ENCODE measurements at regions not wholly inside any gene's neighbourhood (a gene's known extent, or its start where the extent isn't known, plus 50 kb on each side); places are given as distances from the start of the nearest gene placed in this dataset.
"Not testable (repeated sequence)": the region's sequence is repeated elsewhere in the genome, so short reads cannot be mapped to it uniquely, and the experiment has no call there.

GRCh38 chr17:70687421-70687820 lies 518.1 kb downstream of the KCNJ2 start:
- in situ Hi-C loops (cut with HindIII; ENCODE audit: low pct_ligation_motif_present, low pct_unique_long_range_greater_than_20kb, low sequenced_read_pairs), result no loop called here
- peak; percentile 52 for DNase-seq

GRCh38 chr17:70691150-70691549 lies 521.8 kb downstream of the KCNJ2 start:
- no peak for DNase-seq
- in situ Hi-C loops (cut with HindIII; ENCODE audit: low pct_ligation_motif_present, low pct_unique_long_range_greater_than_20kb, low sequenced_read_pairs), result no loop called here

GRCh38 chr17:70699408-70699807 lies 530.1 kb downstream of the KCNJ2 start:
- in situ Hi-C loops (cut with HindIII; ENCODE audit: low pct_ligation_motif_present, low pct_unique_long_range_greater_than_20kb, low sequenced_read_pairs), result no loop called here

DNA sequence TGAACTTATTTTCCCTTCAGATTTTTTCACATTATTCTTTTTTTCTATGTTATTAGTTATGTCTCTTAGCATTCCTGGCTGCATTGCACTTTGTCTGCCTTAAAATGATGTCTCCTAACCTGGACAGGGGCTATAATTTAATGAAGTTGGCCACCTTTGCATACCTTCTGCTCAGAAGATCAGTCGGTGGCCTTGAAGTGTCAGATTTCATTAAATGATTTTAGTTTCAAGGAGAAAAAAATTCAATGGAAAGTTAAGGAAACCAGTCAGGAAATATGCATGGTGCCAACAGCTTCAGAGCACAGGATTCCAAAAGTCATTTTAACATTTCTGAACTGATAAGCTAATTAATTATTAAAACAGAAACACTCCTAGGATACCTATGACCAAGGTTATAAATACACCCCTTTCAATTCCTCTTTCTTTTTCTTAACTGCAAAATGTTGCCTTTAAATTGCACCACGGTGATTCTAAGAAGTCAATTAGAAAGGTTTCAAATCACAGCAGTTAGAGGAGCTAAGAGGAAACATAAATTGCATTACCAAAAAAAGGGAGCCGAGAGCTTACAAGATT lies 533.4 kb downstream of the KCNJ2 start:
- in situ Hi-C loops (cut with HindIII; ENCODE audit: low pct_ligation_motif_present, low pct_unique_long_range_greater_than_20kb, low sequenced_read_pairs), result no loop called here
- DNase-seq, result no peak

More at GRCh38 chr17:70699408-70699807, 530.1 kb downstream of the KCNJ2 start:
- DNase-seq, result no peak

DNA sequence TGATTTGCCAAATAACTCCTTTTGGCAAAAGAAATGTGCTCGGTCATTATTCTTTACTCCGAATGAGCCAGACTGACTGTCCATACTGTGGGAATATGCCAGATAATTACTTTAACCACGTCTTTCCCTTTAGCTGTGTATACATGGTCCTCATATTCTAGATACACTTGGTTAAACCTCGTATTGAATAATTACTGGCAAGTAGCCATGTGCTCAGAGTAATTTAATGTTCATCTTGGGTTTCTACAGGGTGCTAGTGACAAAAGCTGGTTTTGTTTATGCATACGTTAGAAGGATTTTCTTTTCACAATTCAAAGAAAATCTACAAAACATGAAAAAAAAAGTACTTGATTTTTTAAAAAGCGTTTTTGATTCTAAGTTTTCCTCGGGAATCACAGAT lies 540.3 kb downstream of the KCNJ2 start:
- no peak for DNase-seq
- in situ Hi-C loops (cut with HindIII; ENCODE audit: low pct_ligation_motif_present, low pct_unique_long_range_greater_than_20kb, low sequenced_read_pairs), result no loop called here

DNA sequence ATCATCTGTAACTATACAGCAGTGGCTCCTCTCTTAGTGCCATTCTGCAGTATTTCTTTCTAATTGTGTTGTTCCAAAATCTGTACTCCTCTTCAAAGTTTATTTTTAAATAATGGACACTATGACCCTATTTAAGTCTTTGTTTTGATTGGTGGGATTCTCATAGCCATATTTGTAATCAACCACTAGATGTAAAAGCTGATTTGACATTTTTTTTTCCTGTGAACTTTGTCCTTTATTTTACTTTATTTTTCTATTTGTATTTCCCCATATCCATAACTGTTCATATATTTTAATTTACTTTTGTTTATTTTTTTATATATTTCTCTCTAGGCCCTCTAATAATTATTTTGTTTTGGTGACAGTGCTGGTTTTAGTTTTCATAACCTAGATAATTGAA lies 544.4 kb downstream of the KCNJ2 start:
- in situ Hi-C loops (cut with HindIII; ENCODE audit: low pct_ligation_motif_present, low pct_unique_long_range_greater_than_20kb, low sequenced_read_pairs), result no loop called here
- DNase-seq, result no peak

GRCh38 chr17:70716551-70716950 lies 547.2 kb downstream of the KCNJ2 start:
- in situ Hi-C loops (cut with HindIII; ENCODE audit: low pct_ligation_motif_present, low pct_unique_long_range_greater_than_20kb, low sequenced_read_pairs), result no loop called here
- no peak for DNase-seq

GRCh38 chr17:70717042-70717441 lies 547.7 kb downstream of the KCNJ2 start:
- in situ Hi-C loops (cut with HindIII; ENCODE audit: low pct_ligation_motif_present, low pct_unique_long_range_greater_than_20kb, low sequenced_read_pairs), result no loop called here
- no peak for DNase-seq

DNA sequence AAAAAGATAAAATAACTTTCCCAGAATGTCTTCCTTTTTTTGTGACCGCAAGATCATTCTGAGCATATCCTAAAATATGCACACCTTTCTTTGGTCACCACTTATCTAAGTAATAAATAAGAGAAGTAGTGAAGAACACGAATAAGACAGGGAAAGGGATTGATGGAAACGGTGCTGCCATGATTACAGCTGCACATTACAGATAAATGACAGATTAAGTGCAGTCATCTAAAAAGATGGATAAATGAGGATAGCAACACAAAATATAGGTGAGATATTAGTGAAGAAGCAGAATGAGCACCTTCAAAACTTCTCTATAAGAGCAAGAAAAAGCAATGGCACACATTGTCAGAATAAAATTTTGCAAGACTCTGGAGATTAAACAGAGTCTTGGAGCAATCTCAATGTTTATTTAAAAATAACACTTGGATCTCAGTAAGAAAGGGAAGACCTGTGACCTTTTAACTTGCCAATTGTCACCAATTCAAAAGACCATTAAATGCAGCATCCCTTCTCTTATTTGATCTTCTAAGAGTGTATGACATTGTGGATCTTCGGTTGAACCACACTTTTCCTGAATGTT lies 567.1 kb downstream of the KCNJ2 start:
- in situ Hi-C loops (cut with HindIII; ENCODE audit: low pct_ligation_motif_present, low pct_unique_long_range_greater_than_20kb, low sequenced_read_pairs), result no loop called here
- no peak for DNase-seq

GRCh38 chr17:70739065-70739464 lies 569.7 kb downstream of the KCNJ2 start:
- no peak for DNase-seq
- in situ Hi-C loops (cut with HindIII; ENCODE audit: low pct_ligation_motif_present, low pct_unique_long_range_greater_than_20kb, low sequenced_read_pairs), result no loop called here

GRCh38 chr17:70746574-70746973 lies 577.2 kb downstream of the KCNJ2 start:
- DNase-seq; in situ Hi-C loops (cut with HindIII; ENCODE audit: low pct_ligation_motif_present, low pct_unique_long_range_greater_than_20kb, low sequenced_read_pairs): not testable (repeated sequence)

- in situ Hi-C loops (cut with HindIII; ENCODE audit: low pct_ligation_motif_present, low pct_unique_long_range_greater_than_20kb, low sequenced_read_pairs), result no loop called here
- no peak for DNase-seq
Measured at GRCh38 chr17:70750983-70751382, 581.7 kb downstream of the KCNJ2 start.

DNA sequence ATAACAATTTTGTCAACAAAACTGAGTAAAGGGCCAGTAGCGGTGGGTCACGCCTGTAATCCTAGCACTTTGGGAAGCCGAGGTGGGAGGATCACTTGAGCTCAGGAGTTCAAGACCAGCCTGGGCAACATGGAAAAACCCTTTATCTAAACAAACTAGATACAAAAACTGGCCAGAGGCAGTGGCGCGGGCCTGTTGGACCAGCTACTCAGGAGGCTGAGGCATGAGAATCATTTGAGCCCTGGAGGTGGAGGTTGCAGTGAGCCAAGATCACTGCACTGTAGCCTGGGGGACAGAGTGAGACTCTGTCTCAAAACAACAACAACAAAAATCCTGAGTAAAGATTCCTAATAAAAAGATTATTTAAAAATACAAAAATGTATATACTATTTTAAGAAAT lies 583.1 kb downstream of the KCNJ2 start:
- in situ Hi-C loops (cut with HindIII; ENCODE audit: low pct_ligation_motif_present, low pct_unique_long_range_greater_than_20kb, low sequenced_read_pairs); DNase-seq: not testable (repeated sequence)

DNA sequence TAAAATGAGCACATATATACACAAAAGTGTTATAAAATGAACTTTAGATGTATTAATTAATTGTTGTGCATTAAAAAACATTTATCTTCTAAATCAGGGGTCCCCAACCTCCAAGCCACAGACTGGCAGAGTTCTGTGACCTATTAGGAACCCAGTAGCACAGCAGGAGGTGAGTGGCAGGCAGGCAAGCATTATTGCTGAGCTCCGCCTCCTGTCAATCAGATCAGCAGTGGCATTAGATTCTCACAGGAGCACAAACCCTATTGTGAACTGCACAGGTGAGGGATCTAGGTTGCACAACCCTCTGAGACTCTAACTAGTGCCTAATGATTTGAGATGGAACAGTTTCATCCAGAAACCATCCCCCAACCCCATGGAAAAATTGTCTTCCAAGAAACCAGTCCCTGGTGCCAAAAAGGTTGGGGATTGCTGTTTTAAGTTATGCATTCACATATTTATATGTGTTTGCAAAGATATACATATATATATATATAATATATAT lies 583.7 kb downstream of the KCNJ2 start:
- no peak for DNase-seq
- in situ Hi-C loops (cut with HindIII; ENCODE audit: low pct_ligation_motif_present, low pct_unique_long_range_greater_than_20kb, low sequenced_read_pairs), result no loop called here

GRCh38 chr17:70763018-70763417 lies 593.7 kb downstream of the KCNJ2 start:
- in situ Hi-C loops (cut with HindIII; ENCODE audit: low pct_ligation_motif_present, low pct_unique_long_range_greater_than_20kb, low sequenced_read_pairs), result no loop called here
- no peak for DNase-seq

- DNase-seq, result peak; percentile 49
- in situ Hi-C loops (cut with HindIII; ENCODE audit: low pct_ligation_motif_present, low pct_unique_long_range_greater_than_20kb, low sequenced_read_pairs), result no loop called here
Measured at GRCh38 chr17:70767102-70767701, 597.9 kb downstream of the KCNJ2 start.

GRCh38 chr17:70769956-70770355 lies 600.6 kb downstream of the KCNJ2 start:
- in situ Hi-C loops (cut with HindIII; ENCODE audit: low pct_ligation_motif_present, low pct_unique_long_range_greater_than_20kb, low sequenced_read_pairs), result no loop called here
- DNase-seq, result no peak

DNA sequence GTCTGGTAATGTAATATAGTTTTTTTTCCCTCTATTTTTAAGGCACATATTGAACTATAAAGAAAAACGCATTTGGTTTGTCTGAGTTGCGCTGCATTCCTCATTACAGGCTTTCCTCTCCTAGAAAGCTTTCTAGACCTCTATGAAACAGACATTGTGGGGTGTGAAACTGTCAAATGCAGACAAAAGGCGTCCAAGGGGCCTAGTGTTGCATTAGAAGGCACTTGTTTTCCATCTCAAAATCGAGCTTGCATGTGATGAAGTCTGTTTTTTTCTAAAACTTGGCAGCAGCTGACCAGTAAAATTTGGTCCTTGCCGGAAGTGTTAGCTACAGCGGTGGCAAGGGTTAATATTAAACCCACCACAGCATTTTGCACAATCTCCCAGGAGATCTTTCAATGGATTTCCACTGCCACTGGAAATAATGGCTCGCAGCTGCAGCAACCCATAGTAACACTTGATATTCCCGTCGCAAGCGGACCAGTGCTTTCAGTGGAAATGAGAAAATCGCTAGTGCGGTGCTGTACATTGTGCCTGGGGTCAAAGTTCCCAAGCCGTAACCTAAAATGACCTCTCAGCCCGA lies 602.6 kb downstream of the KCNJ2 start:
- in situ Hi-C loops (cut with HindIII; ENCODE audit: low pct_ligation_motif_present, low pct_unique_long_range_greater_than_20kb, low sequenced_read_pairs), result no loop called here
- DNase-seq, result no peak

GRCh38 chr17:70772761-70773160 lies 603.4 kb downstream of the KCNJ2 start:
- no peak for DNase-seq
- in situ Hi-C loops (cut with HindIII; ENCODE audit: low pct_ligation_motif_present, low pct_unique_long_range_greater_than_20kb, low sequenced_read_pairs), result no loop called here

DNA sequence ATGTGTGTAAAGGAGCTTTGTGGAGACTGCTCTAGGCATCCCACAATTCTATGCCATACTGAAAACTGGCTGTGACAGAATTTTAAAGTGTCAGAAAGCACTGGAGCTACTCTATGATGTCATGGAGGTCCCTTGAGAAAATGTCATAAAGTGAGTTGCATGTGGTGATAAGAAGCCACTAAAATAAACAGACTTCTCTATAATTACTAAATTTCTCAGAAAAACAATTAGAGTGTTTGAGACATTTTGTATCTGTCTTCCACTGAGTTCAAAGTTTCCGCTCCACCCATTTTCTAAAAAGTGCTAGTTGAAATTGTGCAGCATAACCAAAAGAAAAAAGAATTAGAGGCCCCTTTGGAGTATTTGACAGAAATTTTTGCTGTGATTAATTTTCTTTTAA lies 603.9 kb downstream of the KCNJ2 start:
- in situ Hi-C loops (cut with HindIII; ENCODE audit: low pct_ligation_motif_present, low pct_unique_long_range_greater_than_20kb, low sequenced_read_pairs), result no loop called here

More for the DNA sequence above, 603.9 kb downstream of the KCNJ2 start:
- no peak for DNase-seq
